ENCODE measurements at regions not wholly inside any gene's neighbourhood (a gene's known extent, or its start where the extent isn't known, plus 50 kb on each side); places are given as distances from the start of the nearest gene placed in this dataset.

- H3K27me3 ChIP-seq (replicated peaks; ENCODE audit: insufficient read depth, low read depth, low read length, poor library complexity): no peaks in the 10 kb centered on the region
- TF ChIP-seq CTCF (conservative IDR thresholded peaks at IDR 0.05; ENCODE audit: low read depth, low read length) (no peak), EZH2 (IDR thresholded peaks at IDR 0.05; ENCODE audit: borderline replicate concordance, low read depth, low read length, poor library complexity, severe bottlenecking) (no peak)
- POLR2A ChIA-PET (ENCODE audit: low non-redundant PET): no interaction called here
Measured at GRCh38 chr10:91061187-91061586, 140.3 kb upstream of the ANKRD1 start.

GRCh38 chr10:91061608-91062007 is 140.7 kb upstream of the ANKRD1 start:
- intact Hi-C loops (cut with micrococcal nuclease; ENCODE audit: unreplicated experiment): no loop called here
- Histone ChIP-seq H3K27ac (ENCODE audit: low read depth, low read length, poor library complexity, severe bottlenecking) (no peak overlapping the region), H3K4me3 (ENCODE audit: low read depth, low read length, poor library complexity, severe bottlenecking) (no peak overlapping the region), H3K4me1 (ENCODE audit: insufficient read depth, low read length, poor library complexity, severe bottlenecking) (no peaks in the 10 kb centered on the region), H3K9me3 (ENCODE audit: low read depth, low read length, poor library complexity, severe bottlenecking) (no peaks in the 10 kb centered on the region), H3K36me3 (ENCODE audit: insufficient read depth, low read length, poor library complexity, severe bottlenecking) (no peaks in the 10 kb centered on the region), H3K27me3 (replicated peaks; ENCODE audit: insufficient read depth, low read depth, low read length, poor library complexity) (no peaks in the 10 kb centered on the region)
- no TSS peak for BruUV-seq (replicated peaks)
- POLR2A ChIA-PET (ENCODE audit: low non-redundant PET): no interaction called here
- no peak for DNase-seq (ENCODE audit: low spot score)
- TF ChIP-seq EZH2 (IDR thresholded peaks at IDR 0.05; ENCODE audit: borderline replicate concordance, low read depth, low read length, poor library complexity, severe bottlenecking) (no peak), CTCF (conservative IDR thresholded peaks at IDR 0.05; ENCODE audit: low read depth, low read length) (no peak)
- CTCF ChIA-PET: no interaction called here

More at GRCh38 chr10:91061187-91061586, 140.3 kb upstream of the ANKRD1 start:
- H3K4me3 ChIP-seq (ENCODE audit: low read depth, low read length, poor library complexity, severe bottlenecking): no peak overlapping the region
- no peaks in the 10 kb centered on the region for H3K9me3 ChIP-seq (ENCODE audit: low read depth, low read length, poor library complexity, severe bottlenecking)
- DNase-seq (ENCODE audit: low spot score): no peak
- CTCF ChIA-PET: no interaction called here
- no peak overlapping the region for H3K27ac ChIP-seq (ENCODE audit: low read depth, low read length, poor library complexity, severe bottlenecking)
- no TSS peak for BruUV-seq (replicated peaks)
- intact Hi-C loops (cut with micrococcal nuclease; ENCODE audit: unreplicated experiment): no loop called here
- no peaks in the 10 kb centered on the region for H3K36me3 ChIP-seq (ENCODE audit: insufficient read depth, low read length, poor library complexity, severe bottlenecking)
- no peaks in the 10 kb centered on the region for H3K4me1 ChIP-seq (ENCODE audit: insufficient read depth, low read length, poor library complexity, severe bottlenecking)

- H3K27ac ChIP-seq (ENCODE audit: low read depth, low read length, poor library complexity, severe bottlenecking): no peak overlapping the region
- ChIA-PET CTCF (no interaction called here), POLR2A (ENCODE audit: low non-redundant PET) (no interaction called here)
- intact Hi-C loops (cut with micrococcal nuclease; ENCODE audit: unreplicated experiment): no loop called here
- H3K9me3 ChIP-seq (ENCODE audit: low read depth, low read length, poor library complexity, severe bottlenecking): no peaks in the 10 kb centered on the region
- no peak for TF ChIP-seq CTCF (conservative IDR thresholded peaks at IDR 0.05; ENCODE audit: low read depth, low read length)
- TF ChIP-seq EZH2 (IDR thresholded peaks at IDR 0.05; ENCODE audit: borderline replicate concordance, low read depth, low read length, poor library complexity, severe bottlenecking): no peak
- H3K4me3 ChIP-seq (ENCODE audit: low read depth, low read length, poor library complexity, severe bottlenecking): no peak overlapping the region
- no peaks in the 10 kb centered on the region for H3K36me3 ChIP-seq (ENCODE audit: insufficient read depth, low read length, poor library complexity, severe bottlenecking)
- no peaks in the 10 kb centered on the region for H3K27me3 ChIP-seq (replicated peaks; ENCODE audit: insufficient read depth, low read depth, low read length, poor library complexity)
- no peak for DNase-seq (ENCODE audit: low spot score)
- no peaks in the 10 kb centered on the region for H3K4me1 ChIP-seq (ENCODE audit: insufficient read depth, low read length, poor library complexity, severe bottlenecking)
- no TSS peak for BruUV-seq (replicated peaks)
Measured at GRCh38 chr10:91062091-91062490, 141.2 kb upstream of the ANKRD1 start.

All from A673 (cell line).